Liver (tissue), 8 donors: ENCODE measurements at regions not wholly inside any gene's neighbourhood (a gene's known extent, or its start where the extent isn't known, plus 50 kb on each side); places are given as distances from the start of the nearest gene placed in this dataset.

Source experiments
- DNase-seq: peaks from one replicate; pipeline ENCODE4 v3.0.0-alpha.2; 2017; ENCODE audit warnings: low spot score
- H3K27ac ChIP-seq, 2 donors: one replicate each; pipeline ENCODE4 v1.7.0; 2013; ENCODE audit warnings: inconsistent platforms in 2 of 2, low read length in 2 of 2, control low read depth in 1 of 2, low read depth in 1 of 2, mild to moderate bottlenecking in 1 of 2
- H3K27me3 ChIP-seq, 4 donors: one replicate each; pipeline versions ENCODE4 v1.6.1 to v1.7.0; 2013; ENCODE audit warnings: low read length in 3 of 4, inconsistent platforms in 1 of 4, mild to moderate bottlenecking in 1 of 4, moderate library complexity in 1 of 4; ENCODE audit not compliant: control insufficient read depth in 4 of 4, insufficient read depth in 4 of 4
- H3K36me3 ChIP-seq, 4 donors: one replicate each; pipeline versions ENCODE4 v1.6.1 to v1.7.0; 2013; ENCODE audit warnings: low read length in 3 of 4, mild to moderate bottlenecking in 3 of 4, low read depth in 1 of 4, moderate library complexity in 1 of 4; ENCODE audit not compliant: control insufficient read depth in 4 of 4, insufficient read depth in 3 of 4
- H3K4me1 ChIP-seq, 4 donors: one replicate each; pipeline versions ENCODE4 v1.6.1 to v1.7.0; 2013; ENCODE audit warnings: low read length in 3 of 4, mild to moderate bottlenecking in 3 of 4, moderate library complexity in 1 of 4; ENCODE audit not compliant: control insufficient read depth in 4 of 4, insufficient read depth in 4 of 4
- H3K4me3 ChIP-seq, 3 donors: one replicate each; pipeline versions ENCODE4 v1.6.1 to v1.7.0; 2013; ENCODE audit warnings: low read length in 3 of 3, control low read depth in 1 of 3, low read depth in 1 of 3, mild to moderate bottlenecking in 1 of 3
- H3K9ac ChIP-seq, 2 donors: one replicate each; pipeline ENCODE4 v1.7.0; 2013; ENCODE audit warnings: low read length in 2 of 2, mild to moderate bottlenecking in 2 of 2, moderate library complexity in 2 of 2, control low read depth in 1 of 2, low read depth in 1 of 2
- H3K9me3 ChIP-seq, 4 donors: one replicate each; pipeline versions ENCODE4 v1.6.1 to v1.7.0; 2013; ENCODE audit warnings: low read length in 3 of 4; ENCODE audit not compliant: control insufficient read depth in 4 of 4
- EGR1 ChIP-seq, 2 donors: IDR thresholded peaks; 2 replicates each; pipeline ENCODE4 v1.6.1; 2016 to 2018; ENCODE audit warnings: antibody characterized with exemption in 2 of 2, low read depth in 2 of 2
- FOXA1 ChIP-seq: IDR thresholded peaks from 2 replicates; pipeline ENCODE4 v1.6.1; 2016; ENCODE audit warnings: antibody characterized with exemption
- FOXA2 ChIP-seq: IDR thresholded peaks from 2 replicates; pipeline ENCODE4 v1.6.1; 2016; ENCODE audit warnings: antibody characterized with exemption
- GABPA ChIP-seq, 2 donors: IDR thresholded peaks in 1 of 2; conservative IDR thresholded peaks in 1 of 2; 2 replicates each; pipeline ENCODE4 v1.6.1; 2016; ENCODE audit warnings: antibody characterized with exemption in 2 of 2, mild to moderate bottlenecking in 1 of 2, moderate library complexity in 1 of 2
- HNF4A ChIP-seq, 2 donors: conservative IDR thresholded peaks; 2 replicates each; pipeline ENCODE4 v1.6.1; 2016; ENCODE audit warnings: antibody characterized with exemption in 2 of 2, mild to moderate bottlenecking in 2 of 2
- HNF4G ChIP-seq: IDR thresholded peaks from 2 replicates; pipeline ENCODE4 v1.6.1; 2016; ENCODE audit warnings: antibody characterized with exemption
- JUND ChIP-seq, 2 donors: IDR thresholded peaks; 2 replicates each; pipeline ENCODE4 v1.6.1; 2016; ENCODE audit warnings: antibody characterized with exemption in 2 of 2
- MAX ChIP-seq: IDR thresholded peaks from 2 replicates; pipeline ENCODE4 v1.6.1; 2016; ENCODE audit warnings: antibody characterized with exemption
- NR2F2 ChIP-seq: IDR thresholded peaks from 2 replicates; pipeline ENCODE4 v1.6.1; 2016; ENCODE audit warnings: antibody characterized with exemption
- RAD21 ChIP-seq, 2 donors: IDR thresholded peaks; 2 replicates each; pipeline ENCODE4 v1.6.1; 2016; ENCODE audit warnings: antibody characterized with exemption in 2 of 2, mild to moderate bottlenecking in 2 of 2
- SP1 ChIP-seq: IDR thresholded peaks from 2 replicates; pipeline ENCODE4 v1.6.1; 2018; ENCODE audit warnings: antibody characterized with exemption, mild to moderate bottlenecking
- TAF1 ChIP-seq: conservative IDR thresholded peaks from 2 replicates; pipeline ENCODE4 v1.6.1; 2016; ENCODE audit warnings: antibody characterized with exemption, mild to moderate bottlenecking
- YY1 ChIP-seq: IDR thresholded peaks from 2 replicates; pipeline ENCODE4 v1.6.1; 2016; ENCODE audit warnings: antibody characterized with exemption, mild to moderate bottlenecking
- WGBS: extraction: QIAGEN DNeasy Blood & Tissue Kit; methylation state at CpG from one replicate; pipeline ENCODE4 v1.1.7; 2013; 5-methylcytosine and 5-hydroxymethylcytosine counted together
- TF ChIP-seq, protein P1 (sequence below): IDR thresholded peaks from 2 replicates; pipeline ENCODE4 v1.6.1; 2016; ENCODE audit warnings: antibody characterized with exemption
- TF ChIP-seq, protein P2 (sequence below): IDR thresholded peaks from 2 replicates; pipeline ENCODE4 v1.6.1; 2016; ENCODE audit warnings: antibody characterized with exemption, mild to moderate bottlenecking
- TF ChIP-seq, protein P3 (sequence below): fragments of 150-350 bp; IDR thresholded peaks from 2 replicates; pipeline ENCODE4 v1.5.1; 2017; ENCODE audit warnings: improper control_type of control experiment, low read depth, low read length; ENCODE audit not compliant: missing input control
- TF ChIP-seq, protein P4 (sequence below): IDR thresholded peaks from 2 replicates; pipeline ENCODE4 v1.6.1; 2016; ENCODE audit warnings: antibody characterized with exemption
- donor health status: healthy.
- donor health status: healthy.
- donor health status: healthy.
- donor health status: healthy.
- donor health status: healthy.

GRCh38 chr5:121029536-121030245 is 565.6 kb downstream of the PRR16 start:
- Histone ChIP-seq H3K27ac (no peak overlapping the region), H3K27me3 (no peaks in the 10 kb centered on the region), H3K9ac (no peak overlapping the region), H3K4me1 (no peaks in the 10 kb centered on the region), H3K36me3 (no peaks in the 10 kb centered on the region), H3K4me3 (no peak overlapping the region), H3K9me3 (no peaks in the 10 kb centered on the region)
- no peak for DNase-seq
- 92% methylated on average over 4 of the region's 4 CpGs for WGBS
- TF ChIP-seq JUND (IDR thresholded peaks at IDR 0.05), result no peak
- TF ChIP-seq FOXA2, result no peak
- TF ChIP-seq FOXA1, result no peak
- TF ChIP-seq MAX, result no peak
- TF ChIP-seq, protein P1, sequence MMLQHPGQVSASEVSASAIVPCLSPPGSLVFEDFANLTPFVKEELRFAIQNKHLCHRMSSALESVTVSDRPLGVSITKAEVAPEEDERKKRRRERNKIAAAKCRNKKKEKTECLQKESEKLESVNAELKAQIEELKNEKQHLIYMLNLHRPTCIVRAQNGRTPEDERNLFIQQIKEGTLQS, result no peak
- no peak for TF ChIP-seq SP1
- no peak for TF ChIP-seq NR2F2
- no peak for TF ChIP-seq TAF1
- TF ChIP-seq RAD21 (IDR thresholded peaks at IDR 0.05), result no peak
- TF ChIP-seq, protein P2, sequence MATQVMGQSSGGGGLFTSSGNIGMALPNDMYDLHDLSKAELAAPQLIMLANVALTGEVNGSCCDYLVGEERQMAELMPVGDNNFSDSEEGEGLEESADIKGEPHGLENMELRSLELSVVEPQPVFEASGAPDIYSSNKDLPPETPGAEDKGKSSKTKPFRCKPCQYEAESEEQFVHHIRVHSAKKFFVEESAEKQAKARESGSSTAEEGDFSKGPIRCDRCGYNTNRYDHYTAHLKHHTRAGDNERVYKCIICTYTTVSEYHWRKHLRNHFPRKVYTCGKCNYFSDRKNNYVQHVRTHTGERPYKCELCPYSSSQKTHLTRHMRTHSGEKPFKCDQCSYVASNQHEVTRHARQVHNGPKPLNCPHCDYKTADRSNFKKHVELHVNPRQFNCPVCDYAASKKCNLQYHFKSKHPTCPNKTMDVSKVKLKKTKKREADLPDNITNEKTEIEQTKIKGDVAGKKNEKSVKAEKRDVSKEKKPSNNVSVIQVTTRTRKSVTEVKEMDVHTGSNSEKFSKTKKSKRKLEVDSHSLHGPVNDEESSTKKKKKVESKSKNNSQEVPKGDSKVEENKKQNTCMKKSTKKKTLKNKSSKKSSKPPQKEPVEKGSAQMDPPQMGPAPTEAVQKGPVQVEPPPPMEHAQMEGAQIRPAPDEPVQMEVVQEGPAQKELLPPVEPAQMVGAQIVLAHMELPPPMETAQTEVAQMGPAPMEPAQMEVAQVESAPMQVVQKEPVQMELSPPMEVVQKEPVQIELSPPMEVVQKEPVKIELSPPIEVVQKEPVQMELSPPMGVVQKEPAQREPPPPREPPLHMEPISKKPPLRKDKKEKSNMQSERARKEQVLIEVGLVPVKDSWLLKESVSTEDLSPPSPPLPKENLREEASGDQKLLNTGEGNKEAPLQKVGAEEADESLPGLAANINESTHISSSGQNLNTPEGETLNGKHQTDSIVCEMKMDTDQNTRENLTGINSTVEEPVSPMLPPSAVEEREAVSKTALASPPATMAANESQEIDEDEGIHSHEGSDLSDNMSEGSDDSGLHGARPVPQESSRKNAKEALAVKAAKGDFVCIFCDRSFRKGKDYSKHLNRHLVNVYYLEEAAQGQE, result no peak
- TF ChIP-seq GABPA (IDR thresholded peaks at IDR 0.05 in 1 of 2, conservative IDR thresholded peaks at IDR 0.05 in 1 of 2), result no peak
- no peak for TF ChIP-seq HNF4A (conservative IDR thresholded peaks at IDR 0.05)
- TF ChIP-seq EGR1 (IDR thresholded peaks at IDR 0.05; ENCODE audit: low read depth in 2 of 2), result no peak
- TF ChIP-seq, protein P3, sequence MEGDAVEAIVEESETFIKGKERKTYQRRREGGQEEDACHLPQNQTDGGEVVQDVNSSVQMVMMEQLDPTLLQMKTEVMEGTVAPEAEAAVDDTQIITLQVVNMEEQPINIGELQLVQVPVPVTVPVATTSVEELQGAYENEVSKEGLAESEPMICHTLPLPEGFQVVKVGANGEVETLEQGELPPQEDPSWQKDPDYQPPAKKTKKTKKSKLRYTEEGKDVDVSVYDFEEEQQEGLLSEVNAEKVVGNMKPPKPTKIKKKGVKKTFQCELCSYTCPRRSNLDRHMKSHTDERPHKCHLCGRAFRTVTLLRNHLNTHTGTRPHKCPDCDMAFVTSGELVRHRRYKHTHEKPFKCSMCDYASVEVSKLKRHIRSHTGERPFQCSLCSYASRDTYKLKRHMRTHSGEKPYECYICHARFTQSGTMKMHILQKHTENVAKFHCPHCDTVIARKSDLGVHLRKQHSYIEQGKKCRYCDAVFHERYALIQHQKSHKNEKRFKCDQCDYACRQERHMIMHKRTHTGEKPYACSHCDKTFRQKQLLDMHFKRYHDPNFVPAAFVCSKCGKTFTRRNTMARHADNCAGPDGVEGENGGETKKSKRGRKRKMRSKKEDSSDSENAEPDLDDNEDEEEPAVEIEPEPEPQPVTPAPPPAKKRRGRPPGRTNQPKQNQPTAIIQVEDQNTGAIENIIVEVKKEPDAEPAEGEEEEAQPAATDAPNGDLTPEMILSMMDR, result no peak
- TF ChIP-seq, protein P4, sequence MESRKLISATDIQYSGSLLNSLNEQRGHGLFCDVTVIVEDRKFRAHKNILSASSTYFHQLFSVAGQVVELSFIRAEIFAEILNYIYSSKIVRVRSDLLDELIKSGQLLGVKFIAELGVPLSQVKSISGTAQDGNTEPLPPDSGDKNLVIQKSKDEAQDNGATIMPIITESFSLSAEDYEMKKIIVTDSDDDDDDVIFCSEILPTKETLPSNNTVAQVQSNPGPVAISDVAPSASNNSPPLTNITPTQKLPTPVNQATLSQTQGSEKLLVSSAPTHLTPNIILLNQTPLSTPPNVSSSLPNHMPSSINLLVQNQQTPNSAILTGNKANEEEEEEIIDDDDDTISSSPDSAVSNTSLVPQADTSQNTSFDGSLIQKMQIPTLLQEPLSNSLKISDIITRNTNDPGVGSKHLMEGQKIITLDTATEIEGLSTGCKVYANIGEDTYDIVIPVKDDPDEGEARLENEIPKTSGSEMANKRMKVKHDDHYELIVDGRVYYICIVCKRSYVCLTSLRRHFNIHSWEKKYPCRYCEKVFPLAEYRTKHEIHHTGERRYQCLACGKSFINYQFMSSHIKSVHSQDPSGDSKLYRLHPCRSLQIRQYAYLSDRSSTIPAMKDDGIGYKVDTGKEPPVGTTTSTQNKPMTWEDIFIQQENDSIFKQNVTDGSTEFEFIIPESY, result no peak
- TF ChIP-seq YY1, result no peak
- TF ChIP-seq HNF4G, result no peak
